H54 (cell line): ENCODE measurements at regions not wholly inside any gene's neighbourhood (a gene's known extent, or its start where the extent isn't known, plus 50 kb on each side); places are given as distances from the start of the nearest gene placed in this dataset.

ENCODE experiments used
- DNase-seq: peaks from one replicate; pipeline ENCODE4 v3.0.0; 2011; ENCODE audit warnings: low spot score, mixed read lengths; ENCODE audit not compliant: insufficient read length
- FAIRE-seq: peaks from 3 replicates; lab custom pipeline; 2011; peaks lifted over from hg19 to GRCh38; lab: Jason Lieb, UNC
- POLR2A ChIP-seq: IDR thresholded peaks from 2 replicates; pipeline ENCODE4 v1.6.1; 2011; ENCODE audit warnings: low read depth, mild to moderate bottlenecking, low read length

DNA sequence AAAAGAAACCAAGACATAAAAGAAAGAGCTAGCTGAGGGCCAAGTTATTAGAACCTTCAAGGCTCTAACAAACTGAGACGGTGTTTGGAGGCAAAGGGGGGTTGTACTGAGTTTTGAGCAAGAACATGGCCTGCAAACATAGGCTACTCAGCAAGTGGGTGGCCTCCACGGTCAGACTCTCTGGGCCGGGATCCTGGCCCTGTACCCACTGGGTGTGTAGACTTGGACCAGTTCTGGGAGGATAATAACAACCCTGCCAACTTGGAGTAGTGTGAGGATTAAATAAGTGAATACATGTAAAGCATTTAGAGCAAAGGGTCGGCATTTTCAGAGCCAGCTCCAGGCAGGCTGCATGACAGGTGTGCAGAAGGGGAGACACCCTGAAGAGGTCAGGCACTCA, 56.1 kb upstream of the TNFRSF19 start:
- no peak for FAIRE-seq
- no peak for DNase-seq
- no peak for TF ChIP-seq POLR2A

DNA sequence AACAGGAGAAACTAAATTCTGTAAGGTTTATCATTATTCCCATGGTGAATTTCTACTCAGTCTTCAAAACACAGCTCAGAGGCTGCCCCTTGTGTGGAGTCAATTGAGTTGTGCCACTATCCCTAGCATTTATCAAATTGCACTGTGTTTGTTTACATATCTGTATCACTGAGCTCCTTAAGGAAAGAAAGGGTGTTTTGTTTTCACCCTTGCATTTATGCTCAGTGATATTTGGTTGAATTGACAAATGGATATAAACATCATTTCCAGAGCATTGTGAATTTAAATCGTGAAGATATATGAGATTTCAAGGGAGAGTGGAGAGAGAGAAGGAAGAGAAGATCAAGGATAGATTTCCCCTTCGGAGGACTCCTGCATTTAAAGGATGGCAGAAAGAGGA, 55.1 kb upstream of the TNFRSF19 start:
- no peak for DNase-seq
- FAIRE-seq = no peak
- no peak for TF ChIP-seq POLR2A

DNA sequence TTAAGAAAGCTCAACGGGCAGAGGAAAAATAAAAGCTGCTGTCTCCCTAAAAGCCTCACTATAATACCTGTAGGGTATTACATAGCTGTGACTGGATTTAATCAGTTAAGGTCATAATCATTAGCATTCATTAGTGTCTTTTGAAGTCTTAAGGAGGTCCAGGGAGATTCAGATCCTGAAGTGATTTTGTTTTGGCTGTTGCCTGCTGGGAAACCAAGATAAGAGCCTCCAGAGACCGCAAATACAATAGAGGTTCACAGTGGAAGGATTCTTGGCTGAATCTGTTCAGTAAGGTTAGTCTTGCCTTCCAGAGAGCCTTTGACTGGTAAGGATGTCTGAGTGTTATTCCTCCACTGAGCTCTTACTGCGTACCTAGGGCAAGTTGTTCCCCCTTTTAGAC, 54.0 kb upstream of the TNFRSF19 start:
- FAIRE-seq (no peak), DNase-seq (no peak)
- TF ChIP-seq POLR2A = no peak

DNA sequence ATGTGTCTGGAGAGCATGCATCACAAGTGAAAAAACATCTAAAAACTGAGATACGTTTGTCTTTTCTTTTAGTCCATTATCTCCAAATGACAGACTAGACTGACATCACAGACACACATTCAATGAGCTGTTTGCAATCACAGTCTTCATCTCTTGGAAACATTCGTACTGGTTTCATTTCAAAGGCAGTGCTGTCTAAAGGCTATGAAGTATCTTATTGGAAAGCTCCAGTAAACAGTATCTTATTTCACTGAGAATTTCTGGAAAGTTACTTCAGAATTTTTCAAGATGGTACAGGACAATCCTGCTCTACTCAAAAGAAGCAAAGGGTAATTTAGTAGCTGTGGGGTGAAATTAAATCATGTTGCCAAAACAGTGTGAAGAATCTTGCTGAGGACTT, 53.5 kb upstream of the TNFRSF19 start:
- no peak for FAIRE-seq
- no peak for TF ChIP-seq POLR2A
- no peak for DNase-seq

DNA sequence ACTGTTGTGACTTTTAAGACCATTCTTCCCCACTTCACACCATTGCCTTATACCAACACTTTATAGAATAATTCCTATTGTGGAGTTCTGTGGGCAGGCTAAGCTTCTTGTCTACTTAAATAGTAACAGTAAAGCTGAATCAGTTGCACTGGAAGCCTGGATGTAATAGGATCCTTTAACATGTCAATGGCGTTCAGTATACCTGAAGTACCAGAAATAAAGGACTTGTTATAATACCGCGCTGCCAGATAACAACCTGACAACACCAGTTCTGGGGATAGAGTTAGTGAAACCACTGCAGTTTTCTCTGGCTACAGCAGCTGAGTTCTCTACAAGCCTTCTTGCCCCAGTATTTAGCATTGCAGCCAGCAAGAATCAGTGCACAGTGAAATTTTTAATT, 52.0 kb upstream of the TNFRSF19 start:
- DNase-seq = no peak
- no peak for FAIRE-seq

More for the DNA sequence above, 52.0 kb upstream of the TNFRSF19 start:
- TF ChIP-seq POLR2A = no peak
